ENCODE measurements at regions not wholly inside any gene's neighbourhood (a gene's known extent, or its start where the extent isn't known, plus 50 kb on each side); places are given as distances from the start of the nearest gene placed in this dataset.

DNA sequence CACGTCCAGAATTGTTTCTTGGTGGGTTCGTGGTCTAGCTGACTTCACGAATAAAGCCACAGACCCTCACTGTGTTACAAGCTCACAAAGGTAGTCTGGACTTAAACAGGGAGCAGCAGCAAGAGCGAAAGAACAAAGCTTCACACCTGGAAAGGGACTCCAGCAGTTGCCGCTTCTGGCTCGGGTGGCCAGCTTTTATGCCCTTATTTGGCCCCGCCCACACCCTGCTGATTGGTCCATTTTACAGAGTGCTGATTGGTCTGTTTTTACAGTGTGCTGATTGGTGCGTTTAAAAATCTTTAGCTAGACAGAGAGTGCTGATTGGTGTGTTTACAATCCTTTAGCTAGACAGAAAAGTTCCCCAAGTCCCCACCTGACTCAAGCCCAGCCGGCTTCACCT is 194.2 kb upstream of the NDN start:
- Histone ChIP-seq H3K4me3 (no peak overlapping the region), H3K9me3 (no peaks in the 10 kb centered on the region), H3K27ac (no peak overlapping the region), H3K36me3 (no peaks in the 10 kb centered on the region), H3K4me1 (no peaks in the 10 kb centered on the region), H3K27me3 (no peaks in the 10 kb centered on the region)
- TF ChIP-seq, protein P1, sequence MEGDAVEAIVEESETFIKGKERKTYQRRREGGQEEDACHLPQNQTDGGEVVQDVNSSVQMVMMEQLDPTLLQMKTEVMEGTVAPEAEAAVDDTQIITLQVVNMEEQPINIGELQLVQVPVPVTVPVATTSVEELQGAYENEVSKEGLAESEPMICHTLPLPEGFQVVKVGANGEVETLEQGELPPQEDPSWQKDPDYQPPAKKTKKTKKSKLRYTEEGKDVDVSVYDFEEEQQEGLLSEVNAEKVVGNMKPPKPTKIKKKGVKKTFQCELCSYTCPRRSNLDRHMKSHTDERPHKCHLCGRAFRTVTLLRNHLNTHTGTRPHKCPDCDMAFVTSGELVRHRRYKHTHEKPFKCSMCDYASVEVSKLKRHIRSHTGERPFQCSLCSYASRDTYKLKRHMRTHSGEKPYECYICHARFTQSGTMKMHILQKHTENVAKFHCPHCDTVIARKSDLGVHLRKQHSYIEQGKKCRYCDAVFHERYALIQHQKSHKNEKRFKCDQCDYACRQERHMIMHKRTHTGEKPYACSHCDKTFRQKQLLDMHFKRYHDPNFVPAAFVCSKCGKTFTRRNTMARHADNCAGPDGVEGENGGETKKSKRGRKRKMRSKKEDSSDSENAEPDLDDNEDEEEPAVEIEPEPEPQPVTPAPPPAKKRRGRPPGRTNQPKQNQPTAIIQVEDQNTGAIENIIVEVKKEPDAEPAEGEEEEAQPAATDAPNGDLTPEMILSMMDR (IDR thresholded peaks at IDR 0.05), result no peak
- no peak for TF ChIP-seq POLR2A (IDR thresholded peaks at IDR 0.05)
- intact Hi-C loops (cut with DNase I; ENCODE audit: low total_unique reads), result no loop called here
- DNase-seq, result no peak

DNA sequence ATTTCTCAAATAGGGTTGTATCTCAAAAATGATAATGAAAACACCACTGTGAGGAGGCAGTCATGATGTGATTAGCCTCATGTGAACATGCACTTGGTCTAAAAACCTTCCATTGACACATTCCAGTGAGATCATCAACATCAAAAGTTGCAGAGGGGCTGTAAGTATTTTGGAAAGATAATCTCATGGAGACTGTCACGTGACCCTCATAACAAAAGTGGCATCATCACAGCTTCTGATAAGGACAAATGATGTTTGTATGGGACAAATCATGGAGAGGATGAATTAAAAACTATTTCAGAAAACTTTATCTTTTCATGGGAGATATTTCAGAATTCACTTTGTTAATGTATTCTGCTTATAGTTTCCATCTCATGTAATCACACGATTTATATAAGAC is 203.1 kb upstream of the NDN start:
- intact Hi-C loops (cut with DNase I; ENCODE audit: low total_unique reads), result no loop called here
- H3K27ac ChIP-seq, result no peak overlapping the region
- DNase-seq, result no peak
- no peaks in the 10 kb centered on the region for H3K36me3 ChIP-seq
- H3K9me3 ChIP-seq, result no peaks in the 10 kb centered on the region
- TF ChIP-seq, protein P1 (IDR thresholded peaks at IDR 0.05), result no peak
- no peak for TF ChIP-seq POLR2A (IDR thresholded peaks at IDR 0.05)
- H3K4me3 ChIP-seq, result no peak overlapping the region
- H3K27me3 ChIP-seq, result no peaks in the 10 kb centered on the region
- H3K4me1 ChIP-seq, result no peaks in the 10 kb centered on the region

DNA sequence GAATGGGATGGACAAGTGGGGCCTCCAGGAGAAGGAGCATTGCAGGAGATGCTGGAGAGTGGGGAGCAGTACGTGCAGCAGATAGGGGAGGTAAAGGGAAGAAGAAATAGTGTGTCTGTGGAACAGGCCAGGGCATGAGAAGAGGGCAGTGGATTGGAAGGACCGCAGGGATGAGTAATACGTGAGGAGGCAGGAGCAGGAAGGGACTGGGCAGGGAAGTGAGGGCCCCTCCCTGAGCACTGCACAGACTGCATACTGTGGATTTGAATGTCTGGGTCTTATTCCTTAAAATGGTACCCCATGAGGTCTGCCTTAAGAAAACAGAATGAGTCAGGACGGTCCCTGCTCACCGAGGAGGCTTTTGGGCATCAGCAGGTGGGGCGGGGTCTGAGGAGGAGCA is 210.0 kb upstream of the NDN start:
- Histone ChIP-seq H3K27me3 (no peaks in the 10 kb centered on the region), H3K36me3 (no peaks in the 10 kb centered on the region), H3K4me1 (no peaks in the 10 kb centered on the region), H3K4me3 (no peak overlapping the region), H3K27ac (no peak overlapping the region), H3K9me3 (no peaks in the 10 kb centered on the region)
- no peak for TF ChIP-seq POLR2A (IDR thresholded peaks at IDR 0.05)
- DNase-seq, result no peak
- intact Hi-C loops (cut with DNase I; ENCODE audit: low total_unique reads), result no loop called here

DNA sequence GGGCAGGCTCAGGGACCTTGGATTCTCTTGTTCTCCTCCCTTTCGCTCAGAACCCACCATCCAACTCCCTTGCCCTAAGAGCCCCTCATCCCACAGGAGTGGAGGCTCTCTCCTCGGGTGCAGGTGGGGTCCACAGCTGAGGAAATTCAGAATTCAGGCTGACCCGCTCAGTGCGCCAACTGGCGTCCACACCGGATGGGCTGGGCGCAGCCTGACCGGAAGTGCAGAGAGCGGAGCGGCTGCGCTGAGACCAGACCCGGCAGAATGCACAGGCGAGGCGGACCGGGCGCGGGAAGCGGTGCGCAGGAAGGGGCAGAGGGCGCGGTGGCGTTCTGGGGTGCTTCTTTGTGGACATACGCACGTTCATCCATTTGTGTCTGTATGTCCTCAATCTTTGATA is 210.4 kb upstream of the NDN start:
- intact Hi-C loops (cut with DNase I; ENCODE audit: low total_unique reads), result no loop called here
- no peak for TF ChIP-seq POLR2A (IDR thresholded peaks at IDR 0.05)
- TF ChIP-seq, protein P1 (IDR thresholded peaks at IDR 0.05), result no peak
- no peak for DNase-seq
- no peak overlapping the region for H3K4me3 ChIP-seq
- H3K36me3 ChIP-seq, result no peaks in the 10 kb centered on the region
- no peaks in the 10 kb centered on the region for H3K27me3 ChIP-seq
- H3K4me1 ChIP-seq, result no peaks in the 10 kb centered on the region
- no peak overlapping the region for H3K27ac ChIP-seq
- H3K9me3 ChIP-seq, result no peaks in the 10 kb centered on the region

DNA sequence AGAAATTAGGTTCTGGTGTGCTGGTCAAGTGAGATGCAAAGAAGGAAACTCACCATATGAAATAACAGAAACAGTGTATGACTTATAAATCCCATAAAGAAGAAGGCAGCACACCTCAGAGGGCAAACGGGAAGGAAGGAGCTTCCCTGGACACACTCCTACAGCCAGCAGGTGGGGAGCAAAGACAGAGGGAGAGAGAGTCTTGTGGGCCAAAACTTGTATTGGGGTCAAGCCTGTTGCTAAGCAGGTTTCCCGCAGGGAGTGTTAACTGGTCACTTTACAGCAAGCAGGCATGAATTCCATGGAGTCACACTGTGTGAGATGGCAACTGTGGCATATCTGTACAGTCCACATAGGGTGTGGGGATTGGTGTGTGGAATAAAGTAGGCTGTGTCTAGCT is 222.9 kb upstream of the NDN start:
- Histone ChIP-seq H3K27ac (no peak overlapping the region), H3K4me1 (no peaks in the 10 kb centered on the region), H3K36me3 (no peaks in the 10 kb centered on the region), H3K27me3 (no peaks in the 10 kb centered on the region), H3K4me3 (no peak overlapping the region), H3K9me3 (no peaks in the 10 kb centered on the region)
- TF ChIP-seq POLR2A (IDR thresholded peaks at IDR 0.05), result no peak
- TF ChIP-seq, protein P1 (IDR thresholded peaks at IDR 0.05), result no peak
- DNase-seq, result no peak
- intact Hi-C loops (cut with DNase I; ENCODE audit: low total_unique reads), result no loop called here

DNA sequence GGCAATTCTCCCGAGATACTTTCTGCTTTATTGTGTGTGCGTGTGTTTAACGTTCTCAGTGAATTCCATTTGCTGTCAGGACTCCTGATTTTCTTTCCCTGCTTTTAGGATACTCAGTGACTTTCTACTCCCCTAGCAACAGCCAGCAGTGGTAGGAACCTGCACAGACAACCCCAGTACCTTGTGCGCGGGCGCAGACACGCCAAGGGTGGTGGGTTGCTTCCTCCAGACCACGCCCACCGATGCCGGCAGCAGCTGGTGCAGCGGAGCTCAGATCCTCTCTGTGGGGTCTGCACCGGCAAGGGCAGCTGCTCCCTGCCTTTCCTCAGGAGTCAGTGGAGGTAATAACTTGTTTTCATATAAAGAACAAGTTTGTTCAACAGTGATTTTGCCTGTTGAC is 225.1 kb upstream of the NDN start:
- DNase-seq, result no peak
- no peak overlapping the region for H3K27ac ChIP-seq
- TF ChIP-seq, protein P1 (IDR thresholded peaks at IDR 0.05), result no peak
- TF ChIP-seq POLR2A (IDR thresholded peaks at IDR 0.05), result no peak
- no peaks in the 10 kb centered on the region for H3K9me3 ChIP-seq
- intact Hi-C loops (cut with DNase I; ENCODE audit: low total_unique reads), result no loop called here
- no peaks in the 10 kb centered on the region for H3K4me1 ChIP-seq
- no peak overlapping the region for H3K4me3 ChIP-seq
- no peaks in the 10 kb centered on the region for H3K27me3 ChIP-seq
- no peaks in the 10 kb centered on the region for H3K36me3 ChIP-seq

Data from uterus (tissue), 3 donors.